ENCODE measurements at regions not wholly inside any gene's neighbourhood (a gene's known extent, or its start where the extent isn't known, plus 50 kb on each side); places are given as distances from the start of the nearest gene placed in this dataset.

DNA sequence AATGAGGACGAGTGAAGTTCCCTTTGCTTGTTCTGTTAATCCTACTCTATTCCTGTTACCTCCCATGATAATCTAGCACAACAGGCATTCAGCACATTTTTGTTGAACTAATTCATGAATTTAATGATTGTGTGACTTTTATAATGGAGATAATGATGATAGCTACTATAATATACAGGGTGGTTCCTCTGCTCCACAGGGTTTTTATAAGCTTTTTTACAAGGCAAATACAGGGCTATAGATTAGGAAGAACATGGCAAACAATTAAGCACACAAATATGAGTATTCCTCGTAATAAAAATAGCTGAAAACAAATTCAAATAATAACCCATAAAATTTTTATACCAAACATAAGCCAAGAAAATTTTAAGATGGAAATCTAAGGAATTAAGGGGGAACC lies 145.6 kb upstream of the TMTC1 start:
- intact Hi-C loops (cut with DNase I): no loop called here

DNA sequence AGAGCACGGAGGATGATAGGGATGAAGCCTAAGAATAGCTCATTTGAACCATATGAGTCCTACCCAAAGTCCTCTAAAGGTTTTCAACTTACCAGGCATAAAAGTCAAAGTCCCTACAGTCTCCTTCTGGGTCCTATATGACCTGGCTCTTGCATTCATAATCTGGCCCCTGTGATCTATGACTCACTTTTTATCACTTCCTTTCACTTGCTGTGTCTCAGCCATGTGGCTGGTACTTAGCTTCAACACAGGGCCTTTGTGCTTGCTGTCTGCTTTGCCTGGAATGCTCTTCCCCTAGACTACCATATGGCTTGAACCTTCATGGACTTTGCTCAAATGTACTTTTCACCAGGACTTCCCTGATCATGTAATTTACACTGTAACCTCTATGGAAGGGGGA lies 137.6 kb upstream of the TMTC1 start:
- Histone ChIP-seq H3K36me3 (no peaks in the 10 kb centered on the region), H3K4me1 (no peaks in the 10 kb centered on the region), H3K27ac (no peak overlapping the region), H3K4me3 (no peak overlapping the region), H3K27me3 (no peaks in the 10 kb centered on the region), H3K9me3 (no peaks in the 10 kb centered on the region)
- TF ChIP-seq, protein P1, sequence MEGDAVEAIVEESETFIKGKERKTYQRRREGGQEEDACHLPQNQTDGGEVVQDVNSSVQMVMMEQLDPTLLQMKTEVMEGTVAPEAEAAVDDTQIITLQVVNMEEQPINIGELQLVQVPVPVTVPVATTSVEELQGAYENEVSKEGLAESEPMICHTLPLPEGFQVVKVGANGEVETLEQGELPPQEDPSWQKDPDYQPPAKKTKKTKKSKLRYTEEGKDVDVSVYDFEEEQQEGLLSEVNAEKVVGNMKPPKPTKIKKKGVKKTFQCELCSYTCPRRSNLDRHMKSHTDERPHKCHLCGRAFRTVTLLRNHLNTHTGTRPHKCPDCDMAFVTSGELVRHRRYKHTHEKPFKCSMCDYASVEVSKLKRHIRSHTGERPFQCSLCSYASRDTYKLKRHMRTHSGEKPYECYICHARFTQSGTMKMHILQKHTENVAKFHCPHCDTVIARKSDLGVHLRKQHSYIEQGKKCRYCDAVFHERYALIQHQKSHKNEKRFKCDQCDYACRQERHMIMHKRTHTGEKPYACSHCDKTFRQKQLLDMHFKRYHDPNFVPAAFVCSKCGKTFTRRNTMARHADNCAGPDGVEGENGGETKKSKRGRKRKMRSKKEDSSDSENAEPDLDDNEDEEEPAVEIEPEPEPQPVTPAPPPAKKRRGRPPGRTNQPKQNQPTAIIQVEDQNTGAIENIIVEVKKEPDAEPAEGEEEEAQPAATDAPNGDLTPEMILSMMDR (IDR thresholded peaks at IDR 0.05): no peak
- ATAC-seq: no peak
- intact Hi-C loops (cut with DNase I): no loop called here
- no peak for DNase-seq

More for the DNA sequence above, 145.6 kb upstream of the TMTC1 start:
- H3K36me3 ChIP-seq: no peaks in the 10 kb centered on the region
- ATAC-seq: no peak
- no peaks in the 10 kb centered on the region for H3K27me3 ChIP-seq
- TF ChIP-seq, protein P1 (IDR thresholded peaks at IDR 0.05): no peak
- no peak overlapping the region for H3K4me3 ChIP-seq
- no peak overlapping the region for H3K27ac ChIP-seq
- no peaks in the 10 kb centered on the region for H3K9me3 ChIP-seq
- no peak for DNase-seq
- no peaks in the 10 kb centered on the region for H3K4me1 ChIP-seq

DNA sequence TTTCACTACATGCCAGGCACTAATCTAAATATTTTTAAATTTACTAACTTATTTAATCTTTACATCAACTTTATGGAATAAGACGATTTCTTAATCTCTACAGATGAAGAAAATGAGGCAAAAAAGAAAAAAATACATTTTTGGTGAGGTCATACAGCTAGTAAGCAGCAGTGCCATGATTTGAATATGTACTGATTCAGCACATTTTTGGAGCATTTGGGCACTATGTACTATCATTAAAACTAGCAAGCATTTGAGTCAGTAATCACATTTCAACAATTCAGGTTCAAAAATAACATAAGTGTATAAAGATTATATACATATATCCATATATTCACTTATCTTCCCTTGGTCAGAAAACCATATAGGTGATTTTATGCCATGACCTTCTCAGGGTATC lies 124.4 kb upstream of the TMTC1 start:
- no peak for ATAC-seq
- Histone ChIP-seq H3K4me1 (no peaks in the 10 kb centered on the region), H3K36me3 (no peaks in the 10 kb centered on the region), H3K27me3 (no peaks in the 10 kb centered on the region), H3K4me3 (no peak overlapping the region), H3K9me3 (no peaks in the 10 kb centered on the region), H3K27ac (no peak overlapping the region)
- TF ChIP-seq, protein P1 (IDR thresholded peaks at IDR 0.05): no peak
- intact Hi-C loops (cut with DNase I): no loop called here
- DNase-seq: no peak

DNA sequence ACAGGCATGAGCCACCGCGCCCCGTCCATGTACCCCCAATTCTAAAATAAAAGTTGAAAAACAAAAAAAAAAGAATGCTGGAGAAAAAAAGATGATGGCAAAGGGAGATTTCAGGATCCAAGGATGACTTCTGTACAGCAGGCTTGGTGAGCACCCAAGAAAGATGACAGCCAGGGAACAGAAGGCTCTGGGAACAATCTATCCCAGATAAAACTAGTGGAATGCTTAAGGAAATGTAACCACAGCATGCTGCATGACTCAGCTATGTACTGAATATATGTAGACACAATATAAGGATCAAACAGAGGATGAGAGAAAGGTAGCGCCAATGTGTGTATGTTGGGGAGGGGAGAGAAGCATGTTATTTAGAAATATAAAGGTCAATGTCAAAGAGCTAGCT lies 123.7 kb upstream of the TMTC1 start:
- TF ChIP-seq, protein P1 (IDR thresholded peaks at IDR 0.05): no peak
- no peak overlapping the region for H3K27ac ChIP-seq
- H3K4me3 ChIP-seq: no peak overlapping the region
- no peak for ATAC-seq
- no peaks in the 10 kb centered on the region for H3K36me3 ChIP-seq
- no peaks in the 10 kb centered on the region for H3K9me3 ChIP-seq
- H3K4me1 ChIP-seq: no peaks in the 10 kb centered on the region
- DNase-seq: no peak
- no peaks in the 10 kb centered on the region for H3K27me3 ChIP-seq
- intact Hi-C loops (cut with DNase I): no loop called here

DNA sequence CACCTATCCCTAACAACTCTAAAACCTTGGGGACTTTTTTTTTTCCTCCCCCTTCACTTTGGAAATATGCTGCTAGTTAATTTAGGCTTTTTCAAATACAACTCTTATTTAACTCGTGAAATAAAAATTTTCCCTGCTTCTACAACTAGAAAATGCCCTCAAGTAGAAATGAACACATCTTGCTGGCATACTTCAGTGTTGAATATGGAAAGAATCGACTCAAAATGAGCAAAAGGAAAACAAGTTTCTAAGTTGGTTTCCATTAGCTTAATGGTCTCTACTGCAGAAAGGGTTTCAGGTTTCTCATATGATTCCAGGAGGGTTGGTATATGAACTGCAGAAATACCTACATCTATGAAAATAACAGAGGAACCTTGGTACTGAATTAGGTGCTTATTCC lies 118.3 kb upstream of the TMTC1 start:
- intact Hi-C loops (cut with DNase I): no loop called here
- Histone ChIP-seq H3K4me1 (no peaks in the 10 kb centered on the region), H3K4me3 (no peak overlapping the region), H3K9me3 (no peaks in the 10 kb centered on the region), H3K27me3 (no peaks in the 10 kb centered on the region), H3K36me3 (no peaks in the 10 kb centered on the region), H3K27ac (no peak overlapping the region)
- ATAC-seq: no peak
- DNase-seq: no peak
- TF ChIP-seq, protein P1 (IDR thresholded peaks at IDR 0.05): no peak

DNA sequence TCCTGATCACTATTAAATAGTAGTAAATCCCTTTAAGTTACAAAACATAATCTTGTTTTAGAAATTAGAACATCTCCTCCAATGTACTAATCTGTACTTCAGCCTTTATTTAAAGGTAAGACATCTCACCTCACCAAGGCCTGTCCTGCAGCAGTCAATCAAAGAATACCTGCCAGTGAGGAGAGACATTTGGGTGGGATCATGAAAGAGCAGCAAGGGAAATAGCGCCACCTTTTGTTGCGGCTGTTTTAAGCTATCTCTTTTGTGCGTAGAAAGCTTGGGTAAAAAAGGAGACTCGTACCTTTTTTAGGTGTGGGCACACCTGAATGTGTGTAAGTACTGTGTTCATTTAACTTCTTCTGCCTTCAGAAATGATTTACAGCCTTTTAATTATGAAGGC lies 117.8 kb upstream of the TMTC1 start:
- Histone ChIP-seq H3K4me1 (no peaks in the 10 kb centered on the region), H3K4me3 (no peak overlapping the region), H3K9me3 (no peaks in the 10 kb centered on the region), H3K27ac (no peak overlapping the region), H3K27me3 (no peaks in the 10 kb centered on the region), H3K36me3 (no peaks in the 10 kb centered on the region)
- ATAC-seq (no peak), DNase-seq (no peak)
- TF ChIP-seq, protein P1 (IDR thresholded peaks at IDR 0.05): no peak
- intact Hi-C loops (cut with DNase I): no loop called here
